SK-N-SH (cell line): ENCODE measurements at regions not wholly inside any gene's neighbourhood (a gene's known extent, or its start where the extent isn't known, plus 50 kb on each side); places are given as distances from the start of the nearest gene placed in this dataset.

ENCODE experiments used
- CTCF ChIA-PET: fragments of 300-600, 350-600 bp; formaldehyde crosslinking; extraction: SDS; loops from one replicate; lab custom pipeline; 2021; lab: Yijun Ruan, JAX
- POLR2A ChIA-PET: fragments of 350-600 bp; sonication (Branson Sonifier 250); formaldehyde crosslinking; extraction: SDS; loops from one replicate; lab custom pipeline; 2020; ENCODE audit warnings: antibody characterized with exemption, inconsistent platforms; lab: Yijun Ruan, JAX
- DNase-seq: peaks from one replicate; pipeline ENCODE4 v3.0.0; 2012
- H2AFZ ChIP-seq: fragments of 200-600 bp; sonication (generic); 2 replicates; pipeline ENCODE4 v1.8.1; 2016; ENCODE audit warnings: antibody characterized with exemption, mild to moderate bottlenecking, low read depth
- H3F3A ChIP-seq: fragments of 200-600 bp; sonication (generic); replicated peaks from 2 replicates; pipeline ENCODE3; 2016; ENCODE audit warnings: antibody characterized with exemption, mild to moderate bottlenecking; ENCODE audit not compliant: insufficient read depth
- H3K27ac ChIP-seq, 2 experiments: fragments of 200-500 bp in 1 of 2; fragments of 200-600 bp in 1 of 2; sonication (Bioruptor generic) in 1 of 2; sonication (generic), shearing (Covaris generic) in 1 of 2; 2 replicates each; pipeline versions ENCODE4 v1.5.1 to v1.6.1; 2014 to 2016; ENCODE audit warnings: low read depth in 2 of 2, inconsistent platforms in 1 of 2, low read length in 1 of 2, mild to moderate bottlenecking in 1 of 2, mixed read lengths in 1 of 2
- H3K27me3 ChIP-seq: fragments of 200-600 bp; sonication (generic), shearing (Covaris generic); 2 replicates; pipeline ENCODE4 v1.6.1; 2016; ENCODE audit warnings: mixed run types; ENCODE audit not compliant: insufficient read depth
- H3K36me3 ChIP-seq, 2 experiments: fragments of 200-500 bp in 1 of 2; fragments of 200-600 bp in 1 of 2; sonication (Bioruptor generic) in 1 of 2; sonication (generic) in 1 of 2; replicated peaks in 1 of 2; 2 replicates each; pipeline versions ENCODE3 to v1.5.1; 2014 to 2016; ENCODE audit warnings: low read length in 1 of 2, mild to moderate bottlenecking in 1 of 2; ENCODE audit not compliant: insufficient read depth in 2 of 2, control insufficient read depth in 1 of 2
- H3K4me1 ChIP-seq, 2 experiments: fragments of 200-500 bp in 1 of 2; fragments of 200-600 bp in 1 of 2; sonication (Bioruptor generic) in 1 of 2; sonication (generic), shearing (Covaris generic) in 1 of 2; 2 replicates each; pipeline versions ENCODE4 v1.5.1 to v1.6.1; 2014 to 2016; ENCODE audit warnings: low read depth in 1 of 2, low read length in 1 of 2, mixed run types in 1 of 2; ENCODE audit not compliant: insufficient read depth in 2 of 2, control insufficient read depth in 1 of 2
- H3K4me2 ChIP-seq: fragments of 200-600 bp; sonication (generic), shearing (Covaris generic); 2 replicates; pipeline ENCODE4 v1.6.1; 2017; ENCODE audit warnings: mixed run types
- H3K4me3 ChIP-seq, 2 experiments: fragments of 200-500 bp in 1 of 2; fragments of 200-600 bp in 1 of 2; sonication (Bioruptor generic) in 1 of 2; sonication (generic), shearing (Covaris generic) in 1 of 2; 2 replicates each; pipeline versions ENCODE4 v1.5.1 to v1.8.1; 2014 to 2016; ENCODE audit warnings: low read depth in 2 of 2, inconsistent platforms in 1 of 2, low read length in 1 of 2, mild to moderate bottlenecking in 1 of 2, mixed read lengths in 1 of 2, moderate library complexity in 1 of 2
- H3K79me2 ChIP-seq: fragments of 200-600 bp; sonication (generic); 2 replicates; pipeline ENCODE4 v1.8.1; 2017; ENCODE audit warnings: mild to moderate bottlenecking; ENCODE audit not compliant: insufficient read depth
- H3K9ac ChIP-seq: fragments of 200-600 bp; sonication (generic); 2 replicates; pipeline ENCODE4 v1.6.1; 2017; ENCODE audit warnings: mixed run types
- H3K9me2 ChIP-seq: fragments of 200-600 bp; sonication (generic); 2 replicates; pipeline ENCODE4 v1.6.1; 2017; ENCODE audit warnings: mixed run types
- H3K9me3 ChIP-seq: fragments of 200-600 bp; sonication (generic); 2 replicates; pipeline ENCODE4 v1.6.1; 2017; ENCODE audit warnings: mixed run types, mild to moderate bottlenecking, moderate library complexity
- H4K20me1 ChIP-seq: fragments of 200-600 bp; sonication (generic); 2 replicates; pipeline ENCODE4 v1.6.1; 2017; ENCODE audit warnings: mild to moderate bottlenecking, mixed run types; ENCODE audit not compliant: insufficient read depth
- CHD2 ChIP-seq: fragments of 150-350 bp; IDR thresholded peaks from 2 replicates; pipeline ENCODE4 v1.6.1; 2018; ENCODE audit warnings: low read length; ENCODE audit not compliant: partially characterized antibody
- ELF1 ChIP-seq: IDR thresholded peaks from 2 replicates; pipeline ENCODE4 v1.4.0; 2012
- EP300 ChIP-seq, 2 experiments: IDR thresholded peaks; 2 replicates each; pipeline versions ENCODE4 v1.4.0 to v1.6.1; 2012; ENCODE audit warnings: borderline replicate concordance in 1 of 2, low read depth in 1 of 2, low read length in 1 of 2
- EZH2phosphoT487 ChIP-seq: fragments of 200-600 bp; sonication (generic); IDR thresholded peaks from 2 replicates; pipeline ENCODE4 v1.6.1; 2017; ENCODE audit warnings: low read depth, mixed run types, mild to moderate bottlenecking, antibody characterized with exemption, moderate library complexity, borderline replicate concordance
- FOXJ3 ChIP-seq: sonication (generic); formaldehyde crosslinking; IDR thresholded peaks from 2 replicates; pipeline ENCODE4 v1.5.1; 2020; ENCODE audit warnings: mild to moderate bottlenecking, missing genetic modification reagents
- FOXM1 ChIP-seq: IDR thresholded peaks from 2 replicates; pipeline ENCODE4 v1.4.0; 2012; ENCODE audit warnings: low read depth, mild to moderate bottlenecking
- GABPA ChIP-seq: IDR thresholded peaks from 2 replicates; pipeline ENCODE4 v1.4.0; 2012; ENCODE audit warnings: low read depth, mild to moderate bottlenecking
- JUND ChIP-seq: IDR thresholded peaks from 2 replicates; pipeline ENCODE4 v1.4.0; 2012
- MEF2A ChIP-seq: IDR thresholded peaks from 2 replicates; pipeline ENCODE4 v1.4.0; 2012; ENCODE audit warnings: low read depth, borderline replicate concordance
- MXI1 ChIP-seq: IDR thresholded peaks from 2 replicates; pipeline ENCODE4 v1.6.1; 2012; ENCODE audit warnings: mild to moderate bottlenecking, low read depth, low read length, improper control_type of control experiment
- NFIC ChIP-seq: IDR thresholded peaks from 2 replicates; pipeline ENCODE4 v1.4.0; 2012; ENCODE audit warnings: borderline replicate concordance
- RAD21 ChIP-seq: IDR thresholded peaks from 2 replicates; pipeline ENCODE4 v1.6.1; 2012; ENCODE audit warnings: mild to moderate bottlenecking, low read length
- RCOR1 ChIP-seq: fragments of 150-350 bp; IDR thresholded peaks from 2 replicates; pipeline ENCODE4 v1.6.1; 2017; ENCODE audit warnings: antibody characterized with exemption, low read length
- SMC3 ChIP-seq: IDR thresholded peaks from 2 replicates; pipeline ENCODE4 v1.6.1; 2012; ENCODE audit warnings: low read depth, low read length, improper control_type of control experiment
- TAF1 ChIP-seq: IDR thresholded peaks from 2 replicates; pipeline ENCODE4 v1.6.1; 2012; ENCODE audit warnings: low read depth, mild to moderate bottlenecking, low read length, moderate library complexity, borderline replicate concordance
- TCF12 ChIP-seq: IDR thresholded peaks from 2 replicates; pipeline ENCODE4 v1.4.0; 2012
- YY1 ChIP-seq: IDR thresholded peaks from 2 replicates; pipeline ENCODE4 v1.4.0; 2012; ENCODE audit warnings: low read depth, mild to moderate bottlenecking
- WGBS: methylation state at CpG from one replicate; pipeline ENCODE4 v1.1.6; 2017; ENCODE audit warnings: low lambda C conversion rate; 5-methylcytosine and 5-hydroxymethylcytosine counted together
- TF ChIP-seq, protein P1 (sequence below): IDR thresholded peaks from 2 replicates; pipeline ENCODE4 v1.6.1; 2012; ENCODE audit warnings: mild to moderate bottlenecking, low read depth, low read length, moderate library complexity
- TF ChIP-seq, protein P2 (sequence below): fragments of 200-600 bp; sonication (generic); IDR thresholded peaks from 2 replicates; pipeline ENCODE4 v1.6.1; 2017; ENCODE audit warnings: antibody characterized with exemption, mild to moderate bottlenecking, moderate library complexity
- TF ChIP-seq, protein P3 (sequence below): IDR thresholded peaks from 2 replicates; pipeline ENCODE4; 2012

- ChIA-PET CTCF (no interaction called here), POLR2A (no interaction called here)
- 2% methylated on average over 5 of the region's 5 CpGs for WGBS
These were observed 368.9 kb downstream of the SLITRK2 start for GRCh38 chrX:146186540-146186939.

More at GRCh38 chrX:146186540-146186939, 368.9 kb downstream of the SLITRK2 start:
- no peak overlapping the region for H3K4me3 ChIP-seq
- no peak overlapping the region for H3K27ac ChIP-seq
- no peaks in the 10 kb centered on the region for H3K79me2 ChIP-seq
- no peak overlapping the region for H3K4me2 ChIP-seq
- no peaks in the 10 kb centered on the region for H3K9me3 ChIP-seq
- TF ChIP-seq, protein P1, sequence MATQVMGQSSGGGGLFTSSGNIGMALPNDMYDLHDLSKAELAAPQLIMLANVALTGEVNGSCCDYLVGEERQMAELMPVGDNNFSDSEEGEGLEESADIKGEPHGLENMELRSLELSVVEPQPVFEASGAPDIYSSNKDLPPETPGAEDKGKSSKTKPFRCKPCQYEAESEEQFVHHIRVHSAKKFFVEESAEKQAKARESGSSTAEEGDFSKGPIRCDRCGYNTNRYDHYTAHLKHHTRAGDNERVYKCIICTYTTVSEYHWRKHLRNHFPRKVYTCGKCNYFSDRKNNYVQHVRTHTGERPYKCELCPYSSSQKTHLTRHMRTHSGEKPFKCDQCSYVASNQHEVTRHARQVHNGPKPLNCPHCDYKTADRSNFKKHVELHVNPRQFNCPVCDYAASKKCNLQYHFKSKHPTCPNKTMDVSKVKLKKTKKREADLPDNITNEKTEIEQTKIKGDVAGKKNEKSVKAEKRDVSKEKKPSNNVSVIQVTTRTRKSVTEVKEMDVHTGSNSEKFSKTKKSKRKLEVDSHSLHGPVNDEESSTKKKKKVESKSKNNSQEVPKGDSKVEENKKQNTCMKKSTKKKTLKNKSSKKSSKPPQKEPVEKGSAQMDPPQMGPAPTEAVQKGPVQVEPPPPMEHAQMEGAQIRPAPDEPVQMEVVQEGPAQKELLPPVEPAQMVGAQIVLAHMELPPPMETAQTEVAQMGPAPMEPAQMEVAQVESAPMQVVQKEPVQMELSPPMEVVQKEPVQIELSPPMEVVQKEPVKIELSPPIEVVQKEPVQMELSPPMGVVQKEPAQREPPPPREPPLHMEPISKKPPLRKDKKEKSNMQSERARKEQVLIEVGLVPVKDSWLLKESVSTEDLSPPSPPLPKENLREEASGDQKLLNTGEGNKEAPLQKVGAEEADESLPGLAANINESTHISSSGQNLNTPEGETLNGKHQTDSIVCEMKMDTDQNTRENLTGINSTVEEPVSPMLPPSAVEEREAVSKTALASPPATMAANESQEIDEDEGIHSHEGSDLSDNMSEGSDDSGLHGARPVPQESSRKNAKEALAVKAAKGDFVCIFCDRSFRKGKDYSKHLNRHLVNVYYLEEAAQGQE: no peak
- TF ChIP-seq CHD2 (no peak), FOXM1 (no peak), GABPA (no peak), YY1 (no peak), RCOR1 (no peak), TCF12 (no peak), ELF1 (no peak), MEF2A (no peak), JUND (no peak), SMC3 (no peak), TAF1 (no peak), FOXJ3 (CRISPR knock-in tag) (no peak), MXI1 (no peak), EP300 (IDR thresholded peaks at IDR 0.05; ENCODE audit: borderline replicate concordance in 1 of 2, low read depth in 1 of 2, low read length in 1 of 2) (no peak), NFIC (no peak), EZH2phosphoT487 (no peak), RAD21 (no peak)
- TF ChIP-seq, protein P2, sequence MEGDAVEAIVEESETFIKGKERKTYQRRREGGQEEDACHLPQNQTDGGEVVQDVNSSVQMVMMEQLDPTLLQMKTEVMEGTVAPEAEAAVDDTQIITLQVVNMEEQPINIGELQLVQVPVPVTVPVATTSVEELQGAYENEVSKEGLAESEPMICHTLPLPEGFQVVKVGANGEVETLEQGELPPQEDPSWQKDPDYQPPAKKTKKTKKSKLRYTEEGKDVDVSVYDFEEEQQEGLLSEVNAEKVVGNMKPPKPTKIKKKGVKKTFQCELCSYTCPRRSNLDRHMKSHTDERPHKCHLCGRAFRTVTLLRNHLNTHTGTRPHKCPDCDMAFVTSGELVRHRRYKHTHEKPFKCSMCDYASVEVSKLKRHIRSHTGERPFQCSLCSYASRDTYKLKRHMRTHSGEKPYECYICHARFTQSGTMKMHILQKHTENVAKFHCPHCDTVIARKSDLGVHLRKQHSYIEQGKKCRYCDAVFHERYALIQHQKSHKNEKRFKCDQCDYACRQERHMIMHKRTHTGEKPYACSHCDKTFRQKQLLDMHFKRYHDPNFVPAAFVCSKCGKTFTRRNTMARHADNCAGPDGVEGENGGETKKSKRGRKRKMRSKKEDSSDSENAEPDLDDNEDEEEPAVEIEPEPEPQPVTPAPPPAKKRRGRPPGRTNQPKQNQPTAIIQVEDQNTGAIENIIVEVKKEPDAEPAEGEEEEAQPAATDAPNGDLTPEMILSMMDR: no peak
- TF ChIP-seq, protein P3, sequence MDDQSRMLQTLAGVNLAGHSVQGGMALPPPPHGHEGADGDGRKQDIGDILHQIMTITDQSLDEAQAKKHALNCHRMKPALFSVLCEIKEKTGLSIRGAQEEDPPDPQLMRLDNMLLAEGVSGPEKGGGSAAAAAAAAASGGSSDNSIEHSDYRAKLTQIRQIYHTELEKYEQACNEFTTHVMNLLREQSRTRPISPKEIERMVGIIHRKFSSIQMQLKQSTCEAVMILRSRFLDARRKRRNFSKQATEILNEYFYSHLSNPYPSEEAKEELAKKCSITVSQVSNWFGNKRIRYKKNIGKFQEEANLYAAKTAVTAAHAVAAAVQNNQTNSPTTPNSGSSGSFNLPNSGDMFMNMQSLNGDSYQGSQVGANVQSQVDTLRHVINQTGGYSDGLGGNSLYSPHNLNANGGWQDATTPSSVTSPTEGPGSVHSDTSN: no peak
- TF ChIP-seq, all 33 proteins: peak for 0
- Histone ChIP-seq H2AFZ (no peak overlapping the region), H3K9ac (no peak overlapping the region), H3K36me3 (no peaks in the 10 kb centered on the region), H3K27me3 (no peaks in the 10 kb centered on the region), H3K9me2 (no peaks in the 10 kb centered on the region), H4K20me1 (no peaks in the 10 kb centered on the region), H3K4me1 (no peaks in the 10 kb centered on the region), H3F3A (no peaks in the 10 kb centered on the region)
- no peak for DNase-seq
